ENCODE measurements at regions not wholly inside any gene's neighbourhood (a gene's known extent, or its start where the extent isn't known, plus 50 kb on each side); places are given as distances from the start of the nearest gene placed in this dataset.

GRCh38 chr2:235300368-235301201, 193.3 kb upstream of the AGAP1 start:
- DNase-seq (ENCODE audit: low read depth in 2 of 2) = peak; percentile 74 to 81
- TF ChIP-seq CTCF (IDR thresholded peaks at IDR 0.05; ENCODE audit: low read depth, low read length) = no peak
- H3K4me3 ChIP-seq (replicated peaks in 1 of 2; ENCODE audit: low read depth in 2 of 2, low read length in 2 of 2) = no peak overlapping the region

GRCh38 chr2:235301202-235302076, 192.4 kb upstream of the AGAP1 start:
- no peak overlapping the region for H3K4me3 ChIP-seq (replicated peaks in 1 of 2; ENCODE audit: low read depth in 2 of 2, low read length in 2 of 2)
- TF ChIP-seq CTCF (IDR thresholded peaks at IDR 0.05; ENCODE audit: low read depth, low read length) = no peak
- no peak for DNase-seq (ENCODE audit: low read depth in 2 of 2)

GRCh38 chr2:235302263-235302662, 191.6 kb upstream of the AGAP1 start:
- H3K4me3 ChIP-seq (replicated peaks in 1 of 2; ENCODE audit: low read depth in 2 of 2, low read length in 2 of 2) = no peak overlapping the region
- no peak for DNase-seq (ENCODE audit: low read depth in 2 of 2)
- TF ChIP-seq CTCF (IDR thresholded peaks at IDR 0.05; ENCODE audit: low read depth, low read length) = no peak

- no peak for TF ChIP-seq CTCF (IDR thresholded peaks at IDR 0.05; ENCODE audit: low read depth, low read length)
- H3K4me3 ChIP-seq (replicated peaks in 1 of 2; ENCODE audit: low read depth in 2 of 2, low read length in 2 of 2) = no peak overlapping the region
- DNase-seq (ENCODE audit: low read depth in 2 of 2) = no peak
Observed at GRCh38 chr2:235303499-235304291, 190.1 kb upstream of the AGAP1 start.

GRCh38 chr2:235305678-235306077, 188.2 kb upstream of the AGAP1 start:
- no peak for TF ChIP-seq CTCF (IDR thresholded peaks at IDR 0.05; ENCODE audit: low read depth, low read length)

GRCh38 chr2:235311044-235311443, 182.8 kb upstream of the AGAP1 start:
- H3K4me3 ChIP-seq (replicated peaks in 1 of 2; ENCODE audit: low read depth in 2 of 2, low read length in 2 of 2) = no peak overlapping the region
- no peak for DNase-seq (ENCODE audit: low read depth in 2 of 2)
- no peak for TF ChIP-seq CTCF (IDR thresholded peaks at IDR 0.05; ENCODE audit: low read depth, low read length)

More at GRCh38 chr2:235305678-235306077, 188.2 kb upstream of the AGAP1 start:
- no peak for DNase-seq (ENCODE audit: low read depth in 2 of 2)
- H3K4me3 ChIP-seq (replicated peaks in 1 of 2; ENCODE audit: low read depth in 2 of 2, low read length in 2 of 2) = no peak overlapping the region

Data from cardiac fibroblast (primary cell).